ENCODE measurements at regions not wholly inside any gene's neighbourhood (a gene's known extent, or its start where the extent isn't known, plus 50 kb on each side); places are given as distances from the start of the nearest gene placed in this dataset.
A peak's percentile ranks its signal among the peaks of the same experiment; 100 is the strongest.

DNA sequence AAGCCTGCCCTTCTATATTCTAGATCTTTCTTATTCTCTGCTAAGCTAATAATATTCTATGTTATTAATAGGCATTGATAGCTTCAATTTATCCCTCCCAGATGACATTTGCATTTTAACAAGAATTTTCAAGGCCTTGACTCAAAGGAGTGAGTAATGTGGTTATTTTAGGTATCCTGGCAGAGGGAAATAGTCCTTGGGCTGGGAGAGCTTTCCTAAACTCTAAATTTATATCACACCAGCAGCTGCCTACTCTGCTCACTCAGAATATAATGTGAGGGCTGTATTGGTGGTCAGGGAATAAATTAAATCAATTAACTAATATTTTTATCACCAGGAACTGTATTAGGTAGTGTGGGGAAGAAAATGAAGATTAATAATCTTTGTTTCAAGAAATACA, 74.8 kb upstream of the ADAM23 start:
- no peak for DNase-seq

DNA sequence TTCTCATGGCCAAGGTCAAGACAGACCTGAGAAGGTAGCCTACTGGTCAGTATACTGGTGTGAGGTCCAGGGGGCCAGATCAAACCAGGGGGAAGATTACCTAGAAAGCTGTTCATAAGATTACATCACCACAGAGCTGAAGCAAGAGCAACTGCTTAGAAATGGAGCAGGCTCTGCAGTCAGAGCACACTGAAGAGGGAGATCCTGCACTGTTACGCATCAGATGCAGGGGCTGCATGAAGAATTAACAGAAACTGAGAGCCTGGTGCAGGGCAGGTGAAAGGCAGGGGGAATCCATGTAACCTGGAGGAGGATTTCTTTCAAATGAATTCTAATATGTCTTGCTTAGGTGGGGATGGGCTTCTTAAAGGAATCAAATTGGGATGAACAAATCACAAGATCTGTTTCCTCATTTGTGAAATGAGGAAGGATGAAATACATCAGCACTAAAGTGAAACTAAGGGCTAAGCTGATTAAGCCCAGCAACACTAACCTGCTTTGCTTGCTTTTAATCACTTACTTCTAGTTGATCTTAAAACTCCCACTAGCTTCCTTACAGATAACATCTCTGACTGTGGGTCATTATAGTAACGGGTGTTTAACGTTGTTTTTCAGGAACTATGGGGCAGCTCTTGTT, 74.3 kb upstream of the ADAM23 start:
- DNase-seq: no peak

DNA sequence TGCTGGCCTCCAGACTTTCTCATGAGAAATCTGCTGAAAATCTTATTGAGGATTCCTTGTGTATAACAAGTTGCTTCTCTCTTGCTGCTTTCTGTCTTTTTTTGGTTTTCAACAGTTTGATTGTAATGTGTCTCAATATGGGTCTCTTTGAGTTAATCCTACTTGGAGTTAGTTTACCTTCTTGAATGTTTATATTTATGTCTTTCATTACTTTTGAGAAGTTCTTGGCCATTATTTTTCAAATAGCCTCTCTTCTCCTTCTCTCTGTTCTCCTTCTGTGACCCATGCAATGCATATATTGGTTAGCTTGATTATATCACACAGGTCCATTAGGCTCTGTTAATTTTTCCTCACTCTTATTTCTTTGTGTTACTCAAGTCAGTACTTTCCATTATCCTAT, 67.4 kb upstream of the ADAM23 start:
- no peak for DNase-seq

DNA sequence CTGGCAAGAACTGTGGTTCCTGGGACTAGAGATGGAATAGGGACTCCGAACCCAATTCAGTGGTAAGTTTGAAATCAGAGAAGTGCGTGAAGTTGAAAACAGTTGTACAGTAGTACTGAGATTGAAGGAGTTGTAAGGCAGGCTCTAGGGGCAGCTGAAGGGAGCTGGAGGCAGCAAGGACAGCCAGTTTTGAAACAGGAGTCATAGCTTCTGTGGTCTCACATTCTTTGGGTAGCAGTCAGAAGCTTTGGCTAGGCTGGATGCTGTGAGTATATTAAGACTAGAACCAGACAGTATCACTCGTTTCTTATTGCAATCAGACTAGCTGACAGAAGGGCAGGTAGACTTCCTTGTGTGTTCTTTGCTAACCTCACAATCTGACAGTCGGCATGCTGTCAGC, 64.5 kb upstream of the ADAM23 start:
- no peak for DNase-seq

DNA sequence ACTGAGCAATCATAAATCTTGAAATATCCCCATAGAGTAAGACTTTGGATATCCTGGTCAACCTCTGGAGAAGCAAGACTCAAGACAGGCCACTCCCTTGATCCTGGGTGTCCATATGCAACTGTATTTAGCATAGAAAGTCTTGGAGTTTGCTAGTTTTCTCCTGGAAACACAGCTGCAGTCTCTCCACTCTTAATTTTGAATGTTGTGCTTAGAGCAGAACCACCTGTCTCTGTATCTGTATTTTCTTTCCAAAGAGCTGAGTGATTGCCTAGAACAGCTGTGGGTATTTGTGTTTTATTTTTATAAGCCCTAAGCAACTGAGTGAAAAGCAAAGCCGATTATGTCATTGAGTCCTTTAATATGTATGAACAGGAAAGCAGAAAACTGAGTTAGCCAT, 64.1 kb upstream of the ADAM23 start:
- DNase-seq: no peak

DNA sequence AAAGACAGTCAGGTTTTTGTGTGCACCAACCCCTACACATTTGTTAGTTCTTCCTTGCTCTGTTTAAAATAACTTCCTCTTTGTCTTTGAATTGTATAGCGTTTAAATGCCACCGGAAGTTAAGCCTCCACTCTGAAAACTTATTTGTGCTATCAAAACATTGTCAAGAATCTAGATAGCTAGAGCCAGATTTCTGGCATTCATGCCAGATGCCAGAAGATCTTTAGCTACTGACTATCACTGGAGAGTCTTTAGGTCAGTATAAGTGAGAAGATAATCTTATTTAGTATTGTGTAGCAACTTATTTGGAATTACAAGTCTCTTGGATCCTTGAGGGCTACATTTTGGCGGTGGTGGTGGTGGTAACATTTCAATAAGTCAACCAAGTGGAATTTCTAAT, 63.4 kb upstream of the ADAM23 start:
- no peak for DNase-seq

DNA sequence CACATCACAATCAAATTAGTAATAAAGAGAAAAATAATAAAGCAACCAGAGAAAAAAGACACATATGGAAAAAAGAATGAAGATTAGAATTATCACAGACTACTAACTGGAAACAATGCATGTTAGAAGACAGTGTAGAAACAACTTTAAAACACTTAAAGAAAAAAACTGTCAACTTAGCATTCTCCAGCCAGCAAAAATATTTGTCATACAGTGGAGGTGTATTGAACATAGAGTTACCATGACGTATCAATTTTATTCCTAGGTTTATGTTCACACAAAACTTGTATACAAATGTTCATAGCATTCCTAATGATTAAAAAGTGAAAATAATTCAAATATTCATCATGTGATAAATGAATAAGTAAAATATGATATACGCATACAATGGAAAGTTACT, 61.5 kb upstream of the ADAM23 start:
- no peak for DNase-seq

DNA sequence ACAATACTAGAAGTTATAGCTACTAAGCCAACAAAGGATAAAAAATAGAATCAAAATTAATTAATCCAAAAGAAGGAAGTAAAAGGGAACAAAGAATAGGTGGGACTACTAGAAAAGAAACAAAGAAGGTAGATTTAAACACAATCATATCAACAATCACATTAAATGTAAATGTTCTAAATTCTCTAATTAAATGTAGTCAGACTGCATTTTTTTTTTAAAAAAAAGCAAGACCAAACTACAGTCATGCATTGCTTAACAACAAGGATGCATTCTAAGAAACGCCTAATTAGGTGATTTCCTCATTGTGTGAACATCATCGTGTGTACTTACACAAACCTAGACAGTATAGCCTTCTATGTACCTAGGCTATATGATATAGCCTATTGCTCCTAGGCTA, 59.7 kb upstream of the ADAM23 start:
- DNase-seq: no peak

DNA sequence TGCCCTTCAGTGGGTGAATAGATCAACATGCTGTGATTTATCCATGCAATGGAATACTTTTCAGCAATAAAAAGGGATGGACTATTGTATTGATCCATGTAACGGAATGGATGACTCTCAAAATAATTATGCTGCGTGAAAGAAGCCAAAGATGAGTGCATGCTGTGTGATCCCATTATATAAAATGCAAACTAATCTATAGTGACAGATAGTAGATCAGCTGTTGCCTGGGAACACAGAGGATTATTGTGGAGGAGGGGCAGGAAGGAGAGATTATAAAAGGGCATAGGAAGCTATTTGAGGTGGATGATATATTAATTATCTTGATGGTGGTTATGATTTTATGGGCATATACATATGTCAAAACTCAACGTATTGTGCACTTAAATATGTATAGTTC, 55.5 kb upstream of the ADAM23 start:
- no peak for DNase-seq

DNA sequence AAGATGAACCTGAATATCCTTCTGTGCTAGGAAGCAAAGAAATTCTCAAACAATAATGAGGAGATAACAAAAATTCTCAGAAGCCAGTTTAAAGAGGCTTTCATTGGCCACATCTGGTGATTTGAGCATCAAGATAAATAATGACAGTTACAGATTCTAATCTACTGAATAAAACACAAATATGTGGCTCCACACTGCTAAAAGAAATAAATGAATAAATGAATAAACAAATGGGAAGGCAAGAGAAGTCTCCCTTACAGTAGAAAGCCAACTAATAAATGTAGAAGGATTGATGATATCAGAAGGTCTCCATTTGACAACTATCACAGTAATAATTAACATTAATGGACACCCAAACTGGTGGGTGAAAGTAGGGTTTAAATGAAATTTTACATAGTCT, 54.6 kb upstream of the ADAM23 start:
- DNase-seq: no peak

DNA sequence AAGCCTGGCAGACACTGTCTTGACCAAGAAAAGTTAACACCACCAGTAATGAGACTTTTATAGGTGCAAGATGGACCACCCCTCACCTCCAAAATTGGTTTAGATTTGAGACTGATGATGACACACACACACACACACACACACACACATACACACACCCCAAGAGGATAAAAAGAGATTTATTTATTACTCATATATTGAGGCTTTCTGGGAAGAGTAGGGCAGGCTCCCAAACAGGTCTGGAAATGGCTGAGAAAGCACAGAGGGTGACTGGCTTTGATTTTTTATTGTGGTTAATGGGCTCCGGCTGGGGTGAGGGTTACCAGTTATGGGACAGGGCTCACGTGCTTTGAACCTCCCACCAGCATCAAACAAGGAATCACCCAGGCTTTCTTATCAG, 54.2 kb upstream of the ADAM23 start:
- no peak for DNase-seq

DNA sequence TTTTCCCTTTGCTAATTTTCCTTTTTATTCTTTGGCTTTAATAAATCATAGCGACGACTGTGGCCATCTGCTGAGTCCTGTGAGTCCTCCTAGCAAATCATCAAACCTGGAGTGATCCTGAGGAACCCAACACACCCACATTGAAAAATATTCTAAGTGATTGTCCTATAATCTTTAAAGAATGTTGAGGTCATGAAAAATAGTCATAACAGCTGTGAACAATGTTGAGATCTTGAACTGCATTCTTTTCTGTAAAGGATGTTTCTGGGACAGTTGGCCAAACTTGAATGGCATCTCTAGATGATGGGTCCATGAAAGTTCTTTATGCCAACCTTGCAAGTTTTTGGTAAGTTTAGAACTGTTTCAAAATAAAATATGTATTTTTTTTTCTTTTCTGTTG, 53.2 kb upstream of the ADAM23 start:
- no peak for DNase-seq

DNA sequence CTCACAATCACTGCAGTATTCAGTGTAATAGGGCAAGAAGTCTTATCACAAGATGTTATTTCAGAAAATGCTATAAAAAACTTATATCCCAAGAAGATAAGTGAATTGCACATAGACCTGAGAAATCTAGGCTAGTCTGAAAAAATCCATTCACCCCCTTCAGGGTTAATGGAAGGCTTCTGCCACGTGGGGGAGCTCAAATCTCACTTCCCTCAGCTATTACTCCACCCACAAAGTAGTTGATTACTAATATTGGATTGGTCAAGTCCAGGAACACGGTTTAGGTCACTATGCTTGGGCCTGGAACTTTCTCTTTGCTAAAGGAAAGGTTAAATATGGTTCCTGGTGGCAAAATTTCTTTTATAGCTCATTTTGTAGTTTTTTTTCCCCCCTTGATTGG, 51.2 kb upstream of the ADAM23 start:
- DNase-seq: peak in 1 of 2 donors; percentile 18

Data from CD4-positive, alpha-beta T cell treated with Interferon alpha-2 for 1 hour (primary cell).